Testis (tissue), 2 donors: ENCODE measurements at regions not wholly inside any gene's neighbourhood (a gene's known extent, or its start where the extent isn't known, plus 50 kb on each side); places are given as distances from the start of the nearest gene placed in this dataset.

Experiments
- CTCF ChIP-seq, 3 experiments: fragments of 450-650 bp in 2 of 3; fragments of 200-600 bp in 1 of 3; sonication (generic) in 1 of 3; IDR thresholded peaks; one replicate each; pipeline ENCODE4 v1.5.1; 2016 to 2019; ENCODE audit warnings: antibody characterized with exemption in 3 of 3, mild to moderate bottlenecking in 2 of 3, moderate library complexity in 1 of 3
- POLR2A ChIP-seq: fragments of 450-650 bp; IDR thresholded peaks from one replicate; pipeline ENCODE4 v1.6.1; 2017; ENCODE audit warnings: antibody characterized with exemption, mild to moderate bottlenecking, moderate library complexity

DNA sequence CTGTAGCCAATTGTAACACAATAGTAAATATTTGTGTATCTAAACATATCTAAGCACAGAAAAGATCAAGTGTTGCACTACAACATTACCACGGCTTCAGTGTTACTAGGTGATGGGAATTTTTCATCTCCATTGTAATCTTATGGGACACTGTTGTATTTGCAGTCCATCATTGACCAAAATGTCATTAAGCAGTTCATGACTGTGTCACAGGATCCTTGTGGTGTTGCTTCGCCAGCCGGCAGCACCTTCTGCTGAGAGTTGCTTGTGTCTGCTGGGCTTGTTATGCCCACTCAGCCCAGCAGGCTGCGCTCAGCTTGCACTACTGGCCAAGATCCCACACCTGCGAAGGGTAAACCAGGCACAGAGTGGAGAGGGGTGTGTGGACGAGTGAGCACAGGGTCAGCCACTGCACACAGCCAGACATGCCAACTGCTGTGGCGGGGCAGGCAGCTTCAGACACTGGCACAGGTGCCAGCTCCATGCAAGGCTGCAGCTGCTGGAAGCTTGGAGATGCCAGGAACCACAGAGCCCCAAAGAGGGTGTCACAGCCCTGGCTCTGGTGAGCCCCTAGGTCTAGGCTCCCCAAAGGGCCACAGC lies 273.7 kb downstream of the CETN3 start:
- no peak for TF ChIP-seq POLR2A
- no peak for TF ChIP-seq CTCF (IDR thresholded peaks at IDR 0.05)
